DLD1 (cell line): ENCODE measurements at regions not wholly inside any gene's neighbourhood (a gene's known extent, or its start where the extent isn't known, plus 50 kb on each side); places are given as distances from the start of the nearest gene placed in this dataset.

ENCODE experiments used
- in situ Hi-C: cut with HindIII; loops from 2 replicates; pipeline ENCODE4 v1.10.0; 2017; ENCODE audit warnings: low sequenced_read_pairs

- in situ Hi-C loops = no loop called here
These were observed 548.6 kb upstream of the BTBD3 start for GRCh38 chr20:11368965-11369711.

- in situ Hi-C loops = no loop called here
These were observed 545.9 kb upstream of the BTBD3 start for GRCh38 chr20:11371831-11372230.

GRCh38 chr20:11372876-11373790 is 544.6 kb upstream of the BTBD3 start:
- in situ Hi-C loops = no loop called here

GRCh38 chr20:11375335-11375734 is 542.4 kb upstream of the BTBD3 start:
- in situ Hi-C loops = no loop called here

- in situ Hi-C loops = no loop called here
These were observed 541.7 kb upstream of the BTBD3 start for GRCh38 chr20:11375966-11376365.

- in situ Hi-C loops = no loop called here
These were observed 541.3 kb upstream of the BTBD3 start for GRCh38 chr20:11376420-11376819.

GRCh38 chr20:11376998-11377397 is 540.7 kb upstream of the BTBD3 start:
- in situ Hi-C loops = no loop called here

GRCh38 chr20:11377761-11378160 is 539.9 kb upstream of the BTBD3 start:
- in situ Hi-C loops = no loop called here

GRCh38 chr20:11378252-11378651 is 539.4 kb upstream of the BTBD3 start:
- in situ Hi-C loops = no loop called here

- in situ Hi-C loops = no loop called here
These were observed 538.3 kb upstream of the BTBD3 start for GRCh38 chr20:11379257-11380011.

GRCh38 chr20:11380283-11380682 is 537.4 kb upstream of the BTBD3 start:
- in situ Hi-C loops = no loop called here

- in situ Hi-C loops = no loop called here
These were observed 530.4 kb upstream of the BTBD3 start for GRCh38 chr20:11387189-11387754.

- in situ Hi-C loops = no loop called here
These were observed 528.5 kb upstream of the BTBD3 start for GRCh38 chr20:11389186-11389585.

- in situ Hi-C loops = no loop called here
These were observed 526.1 kb upstream of the BTBD3 start for GRCh38 chr20:11391591-11391990.

- in situ Hi-C loops = no loop called here
These were observed 523.4 kb upstream of the BTBD3 start for GRCh38 chr20:11394145-11394833.

GRCh38 chr20:11395581-11395980 is 522.1 kb upstream of the BTBD3 start:
- in situ Hi-C loops = no loop called here

- in situ Hi-C loops = no loop called here
These were observed 515.7 kb upstream of the BTBD3 start for GRCh38 chr20:11401988-11402387.

GRCh38 chr20:11403711-11404110 is 514.0 kb upstream of the BTBD3 start:
- in situ Hi-C loops = no loop called here

- in situ Hi-C loops = no loop called here
These were observed 510.8 kb upstream of the BTBD3 start for GRCh38 chr20:11406877-11407276.

- in situ Hi-C loops = no loop called here
These were observed 508.1 kb upstream of the BTBD3 start for GRCh38 chr20:11409561-11409960.
